ENCODE measurements at regions not wholly inside any gene's neighbourhood (a gene's known extent, or its start where the extent isn't known, plus 50 kb on each side); places are given as distances from the start of the nearest gene placed in this dataset.
A peak's percentile ranks its signal among the peaks of the same experiment; 100 is the strongest.

GRCh38 chr4:56106180-56107147 is 157.7 kb downstream of the CEP135 start:
- DNase-seq (ENCODE audit: low spot score) (no peak), ATAC-seq (peak; percentile 36; the same call in 2 of the 3 replicates), FAIRE-seq (peak; percentile 32)
- Histone ChIP-seq H3K79me2 (ENCODE audit: insufficient read depth, low read length) (no peaks in the 10 kb centered on the region), H3K36me3 (replicated peaks in 1 of 2; ENCODE audit: control insufficient read depth in 1 of 2, insufficient read depth in 2 of 2, low read length in 2 of 2) (no peaks in the 10 kb centered on the region), H3K4me2 (ENCODE audit: low read depth, low read length) (no peak overlapping the region), H4K20me1 (ENCODE audit: insufficient read depth, low read length) (no peaks in the 10 kb centered on the region), H3K4me1 (ENCODE audit: insufficient read depth, low read length) (peaks cover 52% of the 10 kb centered on the region), H3K9me3 (ENCODE audit: low read length) (no peaks in the 10 kb centered on the region), H3K27ac (ENCODE audit: extremely low read length, insufficient read depth, low read length) (peak overlapping the region; percentile 25), H3K27me3 (ENCODE audit: control insufficient read depth in 1 of 2, insufficient read depth in 2 of 2, low read length in 2 of 2) (no peaks in the 10 kb centered on the region; a peak in 1 of 5 replicates), H3K4me3 (replicated peaks in 1 of 3; ENCODE audit: insufficient read depth in 1 of 3, low read depth in 2 of 3, low read length in 3 of 3) (no peak overlapping the region), H2AFZ (ENCODE audit: low read length) (no peak overlapping the region), H3K9ac (ENCODE audit: insufficient read depth, low read depth, low read length) (no peak overlapping the region)
- ChIA-PET CTCF (ENCODE audit: low intra/inter-chr PET ratio, low total read pairs) (no interaction called here), POLR2A (no interaction called here)
- 73% methylated on average over 11 of the region's 11 CpGs for WGBS (ENCODE audit: low lambda C conversion rate)
- in situ Hi-C loops (cut with HindIII; ENCODE audit: extremely low pct_ligation_motif_present, low pct_unique_long_range_greater_than_20kb) (no loop called here), intact Hi-C loops (cut with micrococcal nuclease; ENCODE audit: unreplicated experiment) (loop anchor here (10.0 kb wide), 1 partner anchor 162 kb away; the partner anchor contains the start of gene CEP135)
- no TSS peak for BruUV-seq (replicated peaks)
- TF ChIP-seq ZNF879 (CRISPR knock-in tag; IDR thresholded peaks at IDR 0.05): no peak
- TF ChIP-seq KLF13 (CRISPR knock-in tag; IDR thresholded peaks at IDR 0.05): no peak
- no peak for TF ChIP-seq ZNF230 (CRISPR knock-in tag; IDR thresholded peaks at IDR 0.05)
- no peak for TF ChIP-seq ZNF512 (CRISPR knock-in tag; IDR thresholded peaks at IDR 0.05)
- no peak for TF ChIP-seq MTERF4 (CRISPR knock-in tag; IDR thresholded peaks at IDR 0.05)
- no peak for TF ChIP-seq SALL1 (CRISPR knock-in tag; IDR thresholded peaks at IDR 0.05)
- no peak for TF ChIP-seq ZNF382 (CRISPR knock-in tag; IDR thresholded peaks at IDR 0.05; ENCODE audit: borderline replicate concordance)
- no peak for TF ChIP-seq GRHL1 (CRISPR knock-in tag; conservative IDR thresholded peaks at IDR 0.05)

Measured in HepG2 (cell line).